HFFc6 (cell line): ENCODE measurements at regions not wholly inside any gene's neighbourhood (a gene's known extent, or its start where the extent isn't known, plus 50 kb on each side); places are given as distances from the start of the nearest gene placed in this dataset.

ENCODE experiments used
- DNase-seq: peaks from one replicate; pipeline ENCODE4 v3.0.0-alpha.2; 2018
- H3K27ac Mint-ChIP-seq: 2 replicates; pipeline ENCODE4 v1.8.0; 2020; ENCODE audit warnings: mild to moderate bottlenecking, mixed read lengths
- H3K27me3 Mint-ChIP-seq: 2 replicates; pipeline ENCODE4 v1.8.0; 2021; ENCODE audit warnings: mild to moderate bottlenecking, moderate library complexity, mixed read lengths; ENCODE audit not compliant: insufficient read depth
- H3K36me3 Mint-ChIP-seq: 2 replicates; pipeline ENCODE4 v1.8.0; 2021; ENCODE audit warnings: low read depth, mixed read lengths
- H3K4me1 Mint-ChIP-seq: 2 replicates; pipeline ENCODE4 v1.8.0; 2020; ENCODE audit warnings: low read depth, mixed read lengths
- H3K4me3 Mint-ChIP-seq: 2 replicates; pipeline ENCODE4 v1.8.0; 2020; ENCODE audit warnings: mild to moderate bottlenecking, moderate library complexity, mixed read lengths
- H3K9me3 Mint-ChIP-seq: 2 replicates; pipeline ENCODE4 v1.8.0; 2020; ENCODE audit warnings: mild to moderate bottlenecking, mixed read lengths
- TF ChIP-seq, protein P1 (sequence below): fragments of 200-600 bp; sonication (generic); IDR thresholded peaks from 2 replicates; pipeline ENCODE4 v1.5.0; 2021; ENCODE audit warnings: antibody characterized with exemption, mild to moderate bottlenecking

DNA sequence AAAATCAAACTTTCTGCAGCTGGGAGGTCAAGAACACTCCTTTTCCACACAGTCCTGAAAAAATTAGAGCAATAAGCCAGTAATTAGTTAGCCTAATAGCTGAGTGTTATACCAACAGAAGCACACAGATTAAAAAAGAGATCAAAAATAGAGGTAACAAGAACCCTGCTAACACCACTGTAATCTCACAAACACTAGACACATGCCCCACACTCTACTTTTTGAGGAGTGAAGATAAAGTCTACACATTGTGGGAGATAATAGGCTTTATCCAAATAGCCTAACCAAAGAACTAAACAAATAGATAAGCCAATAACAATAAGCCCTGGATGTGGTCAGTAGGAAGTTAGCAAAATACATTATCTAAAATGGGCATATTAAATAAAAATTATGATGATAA, 372.7 kb upstream of the ANO5 start:
- Mint-ChIP-seq H3K4me1 (no peaks in the 10 kb centered on the region), H3K4me3 (no peak overlapping the region), H3K27ac (no peak overlapping the region), H3K9me3 (peaks cover 37% of the 10 kb centered on the region), H3K36me3 (no peaks in the 10 kb centered on the region), H3K27me3 (no peaks in the 10 kb centered on the region; the same call in 1 of the 2 replicates)
- no peak for DNase-seq
- TF ChIP-seq, protein P1, sequence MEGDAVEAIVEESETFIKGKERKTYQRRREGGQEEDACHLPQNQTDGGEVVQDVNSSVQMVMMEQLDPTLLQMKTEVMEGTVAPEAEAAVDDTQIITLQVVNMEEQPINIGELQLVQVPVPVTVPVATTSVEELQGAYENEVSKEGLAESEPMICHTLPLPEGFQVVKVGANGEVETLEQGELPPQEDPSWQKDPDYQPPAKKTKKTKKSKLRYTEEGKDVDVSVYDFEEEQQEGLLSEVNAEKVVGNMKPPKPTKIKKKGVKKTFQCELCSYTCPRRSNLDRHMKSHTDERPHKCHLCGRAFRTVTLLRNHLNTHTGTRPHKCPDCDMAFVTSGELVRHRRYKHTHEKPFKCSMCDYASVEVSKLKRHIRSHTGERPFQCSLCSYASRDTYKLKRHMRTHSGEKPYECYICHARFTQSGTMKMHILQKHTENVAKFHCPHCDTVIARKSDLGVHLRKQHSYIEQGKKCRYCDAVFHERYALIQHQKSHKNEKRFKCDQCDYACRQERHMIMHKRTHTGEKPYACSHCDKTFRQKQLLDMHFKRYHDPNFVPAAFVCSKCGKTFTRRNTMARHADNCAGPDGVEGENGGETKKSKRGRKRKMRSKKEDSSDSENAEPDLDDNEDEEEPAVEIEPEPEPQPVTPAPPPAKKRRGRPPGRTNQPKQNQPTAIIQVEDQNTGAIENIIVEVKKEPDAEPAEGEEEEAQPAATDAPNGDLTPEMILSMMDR: no peak

- no peak for DNase-seq
- Mint-ChIP-seq H3K36me3 (no peaks in the 10 kb centered on the region), H3K9me3 (peaks cover 15% of the 10 kb centered on the region), H3K4me3 (no peak overlapping the region), H3K27ac (no peak overlapping the region), H3K4me1 (no peaks in the 10 kb centered on the region), H3K27me3 (no peaks in the 10 kb centered on the region; the same call in 1 of the 2 replicates)
- TF ChIP-seq, protein P1: no peak
These were observed 367.8 kb upstream of the ANO5 start for GRCh38 chr11:21825127-21825526.

- H3K27ac Mint-ChIP-seq: no peak overlapping the region
- H3K4me3 Mint-ChIP-seq: no peak overlapping the region
- DNase-seq: no peak
- H3K27me3 Mint-ChIP-seq: no peaks in the 10 kb centered on the region
- H3K36me3 Mint-ChIP-seq: no peaks in the 10 kb centered on the region
- H3K9me3 Mint-ChIP-seq: peaks cover 34% of the 10 kb centered on the region
- TF ChIP-seq, protein P1: no peak
- no peaks in the 10 kb centered on the region for H3K4me1 Mint-ChIP-seq
These were observed 354.5 kb upstream of the ANO5 start for GRCh38 chr11:21838427-21838826.

DNA sequence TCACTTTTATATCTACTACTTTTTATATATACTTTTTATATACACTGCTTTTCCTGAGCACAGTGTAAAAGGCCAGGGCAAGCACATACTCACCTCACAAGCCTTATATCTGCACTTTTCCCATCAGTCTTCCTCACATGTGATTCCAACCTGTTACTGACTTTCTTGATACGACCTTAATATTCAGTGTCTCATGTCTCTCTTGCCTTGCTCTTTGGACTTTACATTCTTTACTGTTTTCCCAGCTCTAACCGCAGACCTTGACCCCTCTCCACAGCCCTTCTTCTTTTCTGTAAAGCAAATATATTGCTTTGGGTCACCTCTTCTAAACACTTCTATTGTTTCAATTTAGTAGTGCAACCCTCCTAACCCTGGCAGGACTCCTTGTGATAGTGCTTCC, 353.1 kb upstream of the ANO5 start:
- Mint-ChIP-seq H3K4me1 (no peaks in the 10 kb centered on the region), H3K36me3 (no peaks in the 10 kb centered on the region), H3K9me3 (peaks cover 39% of the 10 kb centered on the region), H3K27me3 (no peaks in the 10 kb centered on the region), H3K27ac (no peak overlapping the region), H3K4me3 (no peak overlapping the region)
- no peak for DNase-seq
- TF ChIP-seq, protein P1: no peak

DNA sequence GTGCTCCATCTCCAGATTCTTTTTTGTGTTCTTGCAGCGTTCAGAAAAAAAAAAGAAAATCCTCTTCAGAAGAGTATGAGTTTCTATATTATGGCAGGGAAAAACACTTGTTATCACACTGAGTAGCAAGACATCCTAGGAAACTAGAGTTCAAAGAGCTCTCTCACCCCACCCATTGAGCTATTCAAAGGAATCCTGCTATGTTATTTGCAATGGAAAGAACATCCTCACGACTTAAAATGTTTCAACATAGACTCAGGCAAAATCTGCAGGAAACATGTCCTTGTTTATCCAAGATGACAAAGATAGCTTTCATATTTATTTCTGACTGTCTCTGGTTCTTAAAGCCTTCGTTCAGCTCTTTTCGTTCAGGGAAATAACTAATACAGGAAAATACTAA, 331.6 kb upstream of the ANO5 start:
- no peak for DNase-seq
- no peak overlapping the region for H3K4me3 Mint-ChIP-seq
- TF ChIP-seq, protein P1: no peak
- no peaks in the 10 kb centered on the region for H3K36me3 Mint-ChIP-seq
- no peak overlapping the region for H3K27ac Mint-ChIP-seq
- H3K4me1 Mint-ChIP-seq: no peaks in the 10 kb centered on the region
- H3K9me3 Mint-ChIP-seq: peaks cover 49% of the 10 kb centered on the region
- no peaks in the 10 kb centered on the region; the same call in 1 of the 2 replicates for H3K27me3 Mint-ChIP-seq

DNA sequence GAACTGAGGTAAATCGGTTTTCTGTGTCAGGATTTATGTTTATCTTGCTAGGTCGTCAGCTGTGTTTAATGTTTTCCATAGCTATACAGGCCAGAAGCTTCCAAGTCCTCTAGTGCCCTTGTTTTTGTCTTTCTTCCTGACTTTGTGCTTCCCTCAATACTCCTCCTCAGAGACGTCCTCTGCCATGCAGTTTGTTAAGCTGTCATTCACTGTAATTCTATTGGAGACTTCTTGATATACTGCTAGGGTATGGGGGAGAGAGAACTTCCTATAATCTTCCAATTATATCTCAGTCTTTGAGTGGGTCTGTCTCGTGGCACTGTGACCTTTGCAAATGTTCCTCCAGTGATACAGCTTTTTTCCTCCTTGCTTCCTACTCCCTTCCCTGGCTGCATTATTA, 327.3 kb upstream of the ANO5 start:
- Mint-ChIP-seq H3K27me3 (no peaks in the 10 kb centered on the region; the same call in 1 of the 2 replicates), H3K36me3 (no peaks in the 10 kb centered on the region), H3K4me1 (no peaks in the 10 kb centered on the region), H3K9me3 (peaks cover 29% of the 10 kb centered on the region), H3K27ac (no peak overlapping the region), H3K4me3 (no peak overlapping the region)
- TF ChIP-seq, protein P1: no peak
- DNase-seq: no peak
